ENCODE measurements at regions not wholly inside any gene's neighbourhood (a gene's known extent, or its start where the extent isn't known, plus 50 kb on each side); places are given as distances from the start of the nearest gene placed in this dataset.

- no peak for DNase-seq
Observed at GRCh38 chr3:73727117-73727821, 102.5 kb upstream of the PDZRN3 start.

DNA sequence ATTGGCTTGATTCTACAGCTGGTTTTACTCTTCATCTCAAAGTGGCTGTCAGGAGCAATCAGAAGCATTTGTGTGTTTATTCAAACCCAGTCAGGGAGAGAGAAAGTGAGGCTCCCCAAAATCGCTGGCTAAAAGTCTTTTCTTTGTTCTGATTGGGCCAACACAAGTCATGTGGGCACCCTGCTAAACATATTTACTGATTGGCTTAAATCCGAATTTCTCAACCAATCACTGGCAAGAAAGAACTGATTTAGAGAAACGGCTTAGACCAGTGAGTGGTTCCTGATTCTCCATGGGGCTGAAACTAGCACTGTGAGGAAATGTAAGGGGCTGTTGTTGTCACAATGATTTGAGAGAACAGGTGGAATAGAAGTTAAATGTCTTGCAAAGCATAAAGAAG is 98.9 kb upstream of the PDZRN3 start:
- DNase-seq, result no peak

GRCh38 chr3:73719861-73720260 is 95.1 kb upstream of the PDZRN3 start:
- DNase-seq, result no peak

GRCh38 chr3:73719413-73719851 is 94.7 kb upstream of the PDZRN3 start:
- no peak for DNase-seq

- no peak for DNase-seq
Observed at GRCh38 chr3:73718326-73719110, 93.8 kb upstream of the PDZRN3 start.

DNA sequence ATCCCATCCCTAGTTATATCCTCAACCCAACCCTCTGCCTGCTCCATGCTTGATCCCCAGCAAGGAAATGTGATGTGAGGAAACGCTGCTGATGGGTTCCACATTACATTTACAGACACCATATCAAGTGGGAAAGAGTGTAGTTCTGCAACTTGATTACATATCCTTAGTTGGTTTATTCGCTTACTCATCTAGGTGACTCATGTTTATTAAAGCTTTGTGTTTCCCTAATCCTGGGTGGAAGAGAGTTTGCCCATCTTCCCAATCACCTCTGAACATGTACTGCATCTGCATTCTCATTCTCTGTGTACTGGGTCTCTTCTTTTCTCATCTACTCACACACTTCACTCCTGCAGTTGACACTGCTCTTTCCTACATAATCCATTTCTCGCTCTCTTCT is 91.7 kb upstream of the PDZRN3 start:
- no peak for DNase-seq

- no peak for DNase-seq
Observed at GRCh38 chr3:73710340-73710739, 85.6 kb upstream of the PDZRN3 start.

DNA sequence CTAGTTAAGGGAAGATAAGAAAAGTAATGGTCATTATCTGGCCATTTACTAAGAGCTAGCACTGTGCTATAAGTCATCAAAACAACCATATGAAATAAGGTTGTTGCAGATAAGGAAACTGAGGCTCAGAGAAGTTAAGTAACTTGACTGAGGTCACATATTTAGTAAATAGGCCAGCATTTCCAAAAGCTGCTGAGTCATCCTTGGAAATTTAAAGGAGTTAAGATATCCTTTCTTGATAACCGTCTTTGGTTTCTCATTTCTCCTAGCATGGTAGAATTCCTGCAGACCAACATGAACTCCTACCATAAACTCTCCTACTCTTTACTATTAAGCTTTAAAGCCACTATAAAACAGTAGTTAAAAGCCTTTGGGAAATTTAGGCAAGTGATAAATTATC is 85.0 kb upstream of the PDZRN3 start:
- DNase-seq, result no peak

DNA sequence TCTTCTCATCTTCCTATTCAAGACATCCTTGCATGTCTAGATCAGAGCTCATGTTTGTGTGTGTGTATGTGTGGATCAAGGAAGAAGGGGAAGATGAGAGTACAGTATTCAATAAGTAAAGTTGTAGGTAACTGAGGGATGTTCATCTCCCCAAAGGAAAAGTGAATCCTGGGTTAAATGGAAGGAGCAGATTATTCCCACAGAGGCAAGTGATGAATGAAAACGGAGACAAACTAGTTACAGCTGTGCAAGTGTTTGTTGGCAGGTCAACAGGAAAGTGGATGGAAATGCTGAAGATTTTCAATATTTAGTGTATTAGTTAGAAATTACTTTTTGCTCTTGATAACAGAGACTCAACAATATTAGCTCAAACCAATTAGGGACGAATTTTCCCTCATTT is 84.2 kb upstream of the PDZRN3 start:
- no peak for DNase-seq

DNA sequence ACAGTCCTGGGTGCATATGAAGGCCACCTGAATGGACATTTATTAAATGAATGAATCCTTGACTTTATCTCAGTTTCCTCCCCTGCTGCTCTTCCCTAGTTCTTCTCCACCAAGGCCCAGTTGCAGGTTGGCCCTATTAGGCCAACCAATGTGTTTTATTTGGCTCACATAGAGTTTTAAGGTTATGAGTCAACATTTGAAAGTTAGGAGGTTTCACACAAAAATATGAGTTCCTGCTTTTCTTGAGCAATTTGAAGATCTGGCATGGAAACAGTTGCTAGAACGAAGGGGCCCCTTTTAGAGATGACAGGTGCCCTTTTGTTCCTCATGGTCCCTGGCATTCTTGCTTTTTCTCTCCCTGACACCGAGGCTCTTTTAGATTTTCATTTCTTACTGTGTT is 83.0 kb upstream of the PDZRN3 start:
- no peak for DNase-seq

DNA sequence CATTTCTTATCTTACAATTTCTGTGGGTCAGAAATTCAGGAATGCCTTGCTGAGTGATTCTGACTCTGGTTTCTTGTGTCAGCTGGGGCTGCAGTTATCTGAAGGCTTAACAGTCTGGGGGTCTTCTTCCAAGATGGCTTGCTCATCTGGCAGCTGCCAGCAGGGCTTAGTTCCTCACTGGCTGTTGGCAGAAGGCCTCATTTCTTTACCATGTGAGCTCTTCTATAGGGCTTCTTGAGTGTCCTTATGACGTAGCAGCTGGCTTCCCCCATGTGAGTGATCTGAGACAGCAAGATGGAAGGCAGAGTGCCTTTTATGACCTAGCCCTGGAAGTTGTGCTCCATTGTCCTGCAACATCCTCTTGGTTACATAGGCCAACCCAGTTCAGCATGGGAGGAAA is 82.0 kb upstream of the PDZRN3 start:
- DNase-seq, result no peak

DNA sequence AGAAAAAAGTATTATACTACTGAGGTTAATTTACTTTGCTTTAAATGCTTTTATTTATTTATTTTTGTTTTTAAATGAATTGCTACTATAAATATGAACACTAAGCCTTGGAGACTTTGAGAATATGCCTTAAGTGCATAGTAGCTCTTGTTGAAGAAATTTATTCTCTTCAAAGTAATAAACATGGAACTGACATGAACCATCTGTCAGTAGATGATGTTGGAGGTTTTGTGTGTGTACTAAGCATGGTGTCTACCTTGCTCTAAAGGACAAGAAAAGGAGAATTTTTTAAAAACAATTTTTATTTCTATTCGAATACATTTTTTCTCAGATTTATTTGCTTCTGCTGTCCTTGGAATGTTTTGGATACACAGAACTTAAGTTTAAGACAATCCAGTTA is 81.1 kb upstream of the PDZRN3 start:
- no peak for DNase-seq

DNA sequence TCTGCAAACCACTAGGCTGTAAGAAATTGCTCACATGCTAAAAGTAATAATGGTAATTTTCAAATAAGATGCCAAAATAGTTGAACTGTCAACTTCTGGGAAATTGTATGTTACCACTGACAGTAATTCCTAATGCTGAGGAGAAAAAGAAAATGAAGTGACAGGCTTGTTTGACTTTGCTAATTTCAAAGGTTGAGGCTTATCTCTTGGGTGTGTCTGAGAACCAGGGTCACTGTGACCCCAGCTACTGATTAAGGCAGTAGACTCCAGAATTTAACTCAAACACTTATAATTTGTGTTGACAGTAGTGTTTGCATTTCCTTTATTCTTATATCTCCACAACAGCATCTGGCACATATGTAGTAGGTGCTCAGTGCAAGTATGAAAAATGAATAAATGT is 74.6 kb upstream of the PDZRN3 start:
- DNase-seq, result no peak

- no peak for DNase-seq
Observed at GRCh38 chr3:73697020-73697419, 72.3 kb upstream of the PDZRN3 start.

DNA sequence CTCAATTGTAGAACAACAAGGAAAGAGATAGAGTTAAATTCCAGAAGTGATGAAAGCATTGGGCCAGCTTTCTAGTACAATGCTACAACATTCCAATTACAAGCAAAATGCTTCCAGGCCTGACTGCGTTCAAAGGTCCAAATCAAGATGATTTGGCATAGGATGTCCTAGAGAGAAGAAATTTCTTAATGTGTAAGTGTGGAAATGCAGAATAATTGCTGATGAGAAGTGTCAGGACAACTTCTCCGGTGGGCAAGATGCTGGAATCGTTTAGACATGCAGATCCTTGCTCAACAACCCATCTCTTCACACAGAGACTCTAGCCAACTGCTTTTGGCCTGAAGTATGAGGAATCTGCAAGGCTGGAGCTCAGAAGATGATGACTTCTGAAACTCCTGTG is 71.1 kb upstream of the PDZRN3 start:
- DNase-seq, result no peak

GRCh38 chr3:73694983-73695757 is 70.4 kb upstream of the PDZRN3 start:
- DNase-seq, result no peak

GRCh38 chr3:73687106-73688004 is 62.6 kb upstream of the PDZRN3 start:
- DNase-seq, result no peak

DNA sequence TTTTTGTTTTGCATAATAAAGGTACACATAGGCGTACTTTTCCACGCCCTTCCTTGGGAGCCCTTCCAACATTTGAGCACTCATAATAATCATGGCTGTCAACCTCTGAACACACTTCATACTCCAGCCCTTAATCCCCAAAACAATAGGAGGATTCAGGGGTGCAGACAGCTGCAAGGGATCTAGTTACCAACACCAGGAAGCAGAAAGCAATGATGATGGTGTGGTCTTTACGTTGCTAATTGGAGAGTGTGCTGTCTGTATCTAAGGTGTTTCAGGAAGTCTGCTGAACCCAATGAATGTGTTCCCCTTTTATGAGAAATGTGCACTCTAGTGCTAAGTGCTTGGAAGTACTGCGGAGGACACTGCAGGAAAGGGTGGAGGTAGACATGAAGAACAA is 60.3 kb upstream of the PDZRN3 start:
- DNase-seq, result no peak

GRCh38 chr3:73683706-73684105 is 59.0 kb upstream of the PDZRN3 start:
- DNase-seq, result no peak

- DNase-seq, result no peak
Observed at GRCh38 chr3:73681610-73682009, 56.9 kb upstream of the PDZRN3 start.

DNA sequence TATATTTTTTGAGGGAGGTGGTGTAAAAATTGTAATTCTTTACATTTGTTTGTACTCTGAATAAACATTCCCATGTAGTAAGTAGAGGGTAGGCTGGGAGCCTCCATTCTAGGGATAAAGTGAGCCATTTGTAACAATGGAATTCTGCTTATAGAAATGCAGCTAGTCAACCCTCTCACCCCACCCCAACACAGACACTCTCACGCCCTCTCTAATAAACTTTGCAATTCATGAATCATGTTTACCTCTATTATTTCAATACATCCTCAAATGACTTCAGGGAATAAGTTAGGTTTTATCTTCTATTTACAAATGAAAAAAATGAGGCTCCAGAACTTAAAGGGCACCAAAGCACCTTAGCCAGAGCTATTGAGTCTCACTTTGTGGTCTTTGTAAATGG is 56.5 kb upstream of the PDZRN3 start:
- no peak for DNase-seq

DNA sequence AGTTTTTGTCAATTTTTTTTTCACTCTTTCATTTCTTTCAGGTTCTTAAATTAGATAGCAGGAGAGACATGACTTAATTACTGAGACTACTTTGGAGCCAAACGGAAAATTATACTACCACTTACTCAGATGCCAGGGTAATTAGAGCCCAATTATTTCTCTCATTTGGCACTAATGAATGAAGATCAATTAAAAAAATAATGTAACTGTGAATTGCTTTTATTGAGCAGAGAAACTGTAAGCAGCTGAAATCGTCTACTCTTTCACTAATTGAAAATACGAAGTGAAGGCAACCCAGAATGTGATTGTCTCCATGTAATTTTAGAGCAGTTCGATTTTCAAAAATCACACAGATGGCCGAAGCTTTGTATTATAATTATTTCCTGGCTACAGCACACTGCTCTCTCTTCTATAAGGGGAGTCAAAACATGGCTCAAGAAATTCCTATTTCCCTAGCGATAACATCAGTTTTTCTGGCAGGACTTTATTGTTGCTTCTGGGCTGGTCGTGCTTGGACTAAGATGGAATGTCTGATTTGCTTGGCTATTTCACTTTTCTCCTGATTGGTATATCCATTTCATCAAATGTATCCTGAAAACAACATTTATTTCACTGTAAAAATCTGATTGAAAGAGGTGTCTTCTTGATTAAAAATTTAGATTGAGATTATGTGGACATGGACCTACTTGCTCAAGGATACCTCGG is 55.8 kb upstream of the PDZRN3 start:
- DNase-seq, result no peak

Measured in suppressor macrophage treated with lipopolysaccharide for 4 hours (primary cell).